ENCODE measurements at regions not wholly inside any gene's neighbourhood (a gene's known extent, or its start where the extent isn't known, plus 50 kb on each side); places are given as distances from the start of the nearest gene placed in this dataset.
A peak's percentile ranks its signal among the peaks of the same experiment; 100 is the strongest.
"Not testable (repeated sequence)": the region's sequence is repeated elsewhere in the genome, so short reads cannot be mapped to it uniquely, and the experiment has no call there.

- no peak for DNase-seq (ENCODE audit: extremely low read depth in 1 of 2, low read depth in 1 of 2)
Measured at GRCh38 chr9:6105738-6106137, 90.3 kb upstream of the RANBP6 start.

- not testable (repeated sequence) for DNase-seq (ENCODE audit: extremely low read depth in 1 of 2, low read depth in 1 of 2)
Measured at GRCh38 chr9:6104406-6104805, 89.0 kb upstream of the RANBP6 start.

GRCh38 chr9:6103911-6104310 is 88.5 kb upstream of the RANBP6 start:
- DNase-seq (ENCODE audit: extremely low read depth in 1 of 2, low read depth in 1 of 2), result not testable (repeated sequence)

GRCh38 chr9:6102336-6102987 is 87.0 kb upstream of the RANBP6 start:
- not testable (repeated sequence) for DNase-seq (ENCODE audit: extremely low read depth in 1 of 2, low read depth in 1 of 2)

GRCh38 chr9:6101725-6102124 is 86.3 kb upstream of the RANBP6 start:
- DNase-seq (ENCODE audit: extremely low read depth in 1 of 2, low read depth in 1 of 2), result not testable (repeated sequence)

- DNase-seq (ENCODE audit: extremely low read depth in 1 of 2, low read depth in 1 of 2), result not testable (repeated sequence)
Measured at GRCh38 chr9:6099346-6099745, 83.9 kb upstream of the RANBP6 start.

- DNase-seq (ENCODE audit: extremely low read depth in 1 of 2, low read depth in 1 of 2), result no peak
Measured at GRCh38 chr9:6098431-6098830, 83.0 kb upstream of the RANBP6 start.

GRCh38 chr9:6096821-6097220 is 81.4 kb upstream of the RANBP6 start:
- no peak for DNase-seq (ENCODE audit: extremely low read depth in 1 of 2, low read depth in 1 of 2)

GRCh38 chr9:6090277-6091210 is 75.1 kb upstream of the RANBP6 start:
- DNase-seq (ENCODE audit: extremely low read depth in 1 of 2, low read depth in 1 of 2), result no peak

- DNase-seq (ENCODE audit: extremely low read depth in 1 of 2, low read depth in 1 of 2), result no peak
Measured at GRCh38 chr9:6089300-6089699, 73.9 kb upstream of the RANBP6 start.

- DNase-seq (ENCODE audit: extremely low read depth in 1 of 2, low read depth in 1 of 2), result no peak
Measured at GRCh38 chr9:6086006-6086655, 70.7 kb upstream of the RANBP6 start.

GRCh38 chr9:6080154-6080716 is 64.8 kb upstream of the RANBP6 start:
- peak; percentile 26 to 29 for DNase-seq (ENCODE audit: extremely low read depth in 1 of 2, low read depth in 1 of 2)

GRCh38 chr9:6079386-6079785 is 64.0 kb upstream of the RANBP6 start:
- no peak for DNase-seq (ENCODE audit: extremely low read depth in 1 of 2, low read depth in 1 of 2)

- no peak for DNase-seq (ENCODE audit: extremely low read depth in 1 of 2, low read depth in 1 of 2)
Measured at GRCh38 chr9:6078382-6079105, 63.1 kb upstream of the RANBP6 start.

- DNase-seq (ENCODE audit: extremely low read depth in 1 of 2, low read depth in 1 of 2), result no peak
Measured at GRCh38 chr9:6076851-6077250, 61.4 kb upstream of the RANBP6 start.

- no peak for DNase-seq (ENCODE audit: extremely low read depth in 1 of 2, low read depth in 1 of 2)
Measured at GRCh38 chr9:6073731-6074130, 58.3 kb upstream of the RANBP6 start.

GRCh38 chr9:6072865-6073264 is 57.4 kb upstream of the RANBP6 start:
- DNase-seq (ENCODE audit: extremely low read depth in 1 of 2, low read depth in 1 of 2), result no peak

GRCh38 chr9:6072453-6072852 is 57.0 kb upstream of the RANBP6 start:
- no peak for DNase-seq (ENCODE audit: extremely low read depth in 1 of 2, low read depth in 1 of 2)

GRCh38 chr9:6068983-6069382 is 53.6 kb upstream of the RANBP6 start:
- DNase-seq (ENCODE audit: extremely low read depth in 1 of 2, low read depth in 1 of 2), result no peak

- DNase-seq (ENCODE audit: extremely low read depth in 1 of 2, low read depth in 1 of 2), result no peak
Measured at GRCh38 chr9:6067426-6067825, 52.0 kb upstream of the RANBP6 start.
